ENCODE measurements at regions not wholly inside any gene's neighbourhood (a gene's known extent, or its start where the extent isn't known, plus 50 kb on each side); places are given as distances from the start of the nearest gene placed in this dataset.

- Histone ChIP-seq H3K9me3 (ENCODE audit: insufficient read depth, low read depth) (no peaks in the 10 kb centered on the region), H3K4me3 (no peak overlapping the region), H3K27ac (no peak overlapping the region), H4K20me1 (ENCODE audit: insufficient read depth) (no peaks in the 10 kb centered on the region), H3K79me2 (ENCODE audit: low read depth) (no peaks in the 10 kb centered on the region), H3K36me3 (ENCODE audit: low read depth) (no peaks in the 10 kb centered on the region), H2AFZ (no peak overlapping the region), H3K9me2 (ENCODE audit: insufficient read depth) (no peaks in the 10 kb centered on the region), H3K4me1 (replicated peaks; ENCODE audit: insufficient read depth) (peaks cover 48% of the 10 kb centered on the region), H3K4me2 (no peak overlapping the region), H3F3A (ENCODE audit: insufficient read depth, low read depth) (peaks cover 35% of the 10 kb centered on the region), H3K27me3 (ENCODE audit: insufficient read depth, low read depth) (no peaks in the 10 kb centered on the region)
- no TSS peak for BruUV-seq (replicated peaks)
- POLR2A ChIA-PET (ENCODE audit: unreplicated experiment), result no interaction called here
- DNase-seq, result no peak
- TF ChIP-seq EZH2 (IDR thresholded peaks at IDR 0.05; ENCODE audit: low read depth) (no peak), CTCF (conservative IDR thresholded peaks at IDR 0.05) (no peak)
- intact Hi-C loops (cut with micrococcal nuclease; ENCODE audit: unreplicated experiment), result no loop called here
- CTCF ChIA-PET, result no interaction called here
Observed at GRCh38 chr5:171518916-171519315, 99.5 kb downstream of the FGF18 start.

DNA sequence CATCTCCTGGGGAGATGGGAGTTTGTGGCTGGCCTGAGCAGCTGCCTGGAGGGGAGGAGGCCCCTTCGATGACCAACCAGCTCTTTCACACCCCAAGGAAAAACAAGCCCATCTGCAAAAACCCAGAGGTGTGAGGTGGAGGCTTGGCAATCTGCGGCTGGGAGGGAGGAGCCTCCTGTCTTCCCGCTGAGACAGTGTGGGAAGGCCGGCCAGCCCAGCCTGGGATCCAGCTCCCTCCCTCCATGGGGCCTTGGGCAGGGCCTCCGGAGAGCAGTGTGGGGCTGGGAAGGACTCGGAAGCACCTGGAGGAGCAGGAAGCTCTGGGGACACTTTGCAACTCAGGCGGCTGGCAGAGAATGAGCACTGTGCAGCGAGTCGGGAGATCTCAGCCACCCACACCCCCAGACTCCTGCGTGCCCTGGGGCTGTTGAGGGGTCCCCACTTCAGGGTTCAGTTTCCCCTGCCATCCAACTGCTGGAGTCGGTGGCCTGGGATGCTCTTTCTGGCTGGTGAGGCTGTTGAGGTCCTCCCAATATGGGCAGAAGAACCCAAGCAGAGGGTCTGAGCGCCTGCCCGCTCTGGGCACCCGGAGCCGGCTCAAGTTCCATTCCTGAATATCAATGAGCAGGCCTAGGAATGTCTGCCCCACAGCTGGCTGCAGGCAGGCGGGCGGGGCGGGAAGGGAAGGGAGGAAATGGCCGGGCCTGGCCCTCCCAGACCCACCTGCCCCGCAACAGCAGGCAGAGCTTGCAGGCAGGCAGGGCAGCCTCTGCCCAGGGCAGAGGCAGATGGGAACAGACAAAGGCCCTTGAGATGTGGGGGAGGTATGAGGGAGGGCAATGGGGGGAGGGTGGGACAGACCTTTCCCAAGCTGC is 101.1 kb downstream of the FGF18 start:
- no peak for TF ChIP-seq EZH2 (IDR thresholded peaks at IDR 0.05; ENCODE audit: low read depth)
- no peak for TF ChIP-seq CTCF (conservative IDR thresholded peaks at IDR 0.05)
- Histone ChIP-seq H3K4me1 (replicated peaks; ENCODE audit: insufficient read depth) (peaks cover 48% of the 10 kb centered on the region), H3F3A (ENCODE audit: insufficient read depth, low read depth) (peaks cover 36% of the 10 kb centered on the region), H3K9me3 (ENCODE audit: insufficient read depth, low read depth) (no peaks in the 10 kb centered on the region), H2AFZ (peak overlapping the region; percentile 58), H3K4me3 (peak overlapping the region; percentile 47; the same call in 1 of the 2 replicates), H3K36me3 (ENCODE audit: low read depth) (no peaks in the 10 kb centered on the region), H3K4me2 (peak overlapping the region; percentile 95), H3K27ac (peak overlapping the region; percentile 98), H3K9me2 (ENCODE audit: insufficient read depth) (no peaks in the 10 kb centered on the region), H3K27me3 (ENCODE audit: insufficient read depth, low read depth) (no peaks in the 10 kb centered on the region), H3K79me2 (ENCODE audit: low read depth) (no peaks in the 10 kb centered on the region), H4K20me1 (ENCODE audit: insufficient read depth) (no peaks in the 10 kb centered on the region)
- POLR2A ChIA-PET (ENCODE audit: unreplicated experiment), result interaction anchor here (0.5 to 1.0 kb wide), 10 partner anchors 11 to 1431 kb away, joined by 4 to 23 read pairs (median 5); no protein-coding TSS in a partner anchor
- DNase-seq, result peak; percentile 81 to 83
- CTCF ChIA-PET, result interaction anchor here (0.6 to 0.9 kb wide), 5 partner anchors 26 to 511 kb away, joined by 3 to 5 read pairs (median 3); no protein-coding TSS in a partner anchor
- TSS peak; percentile 73 for BruUV-seq (replicated peaks)
- intact Hi-C loops (cut with micrococcal nuclease; ENCODE audit: unreplicated experiment), result loop anchor here (1.0 to 10.0 kb wide), 6 partner anchors 14 to 766 kb away; no protein-coding TSS in a partner anchor

GRCh38 chr5:171521219-171521633 is 101.8 kb downstream of the FGF18 start:
- Histone ChIP-seq H3K4me2 (peak overlapping the region; percentile 95), H3K79me2 (ENCODE audit: low read depth) (no peaks in the 10 kb centered on the region), H3K9me2 (ENCODE audit: insufficient read depth) (no peaks in the 10 kb centered on the region), H3F3A (ENCODE audit: insufficient read depth, low read depth) (peaks cover 36% of the 10 kb centered on the region), H3K27ac (peak overlapping the region; percentile 98), H3K9me3 (ENCODE audit: insufficient read depth, low read depth) (no peaks in the 10 kb centered on the region), H4K20me1 (ENCODE audit: insufficient read depth) (no peaks in the 10 kb centered on the region), H2AFZ (no peak overlapping the region), H3K4me3 (peak overlapping the region; percentile 47; the same call in 1 of the 2 replicates), H3K36me3 (ENCODE audit: low read depth) (no peaks in the 10 kb centered on the region), H3K4me1 (replicated peaks; ENCODE audit: insufficient read depth) (peaks cover 48% of the 10 kb centered on the region), H3K27me3 (ENCODE audit: insufficient read depth, low read depth) (no peaks in the 10 kb centered on the region)
- intact Hi-C loops (cut with micrococcal nuclease; ENCODE audit: unreplicated experiment), result loop anchor here (1.0 to 10.0 kb wide), 3 partner anchors 14 to 766 kb away; no protein-coding TSS in a partner anchor
- BruUV-seq (replicated peaks), result no TSS peak
- CTCF ChIA-PET, result no interaction called here
- POLR2A ChIA-PET (ENCODE audit: unreplicated experiment), result interaction anchor here (0.6 to 1.0 kb wide), 4 partner anchors 10 to 126 kb away, joined by 4 to 11 read pairs (median 8); no protein-coding TSS in a partner anchor
- peak; percentile 82 to 96 for DNase-seq
- no peak for TF ChIP-seq EZH2 (IDR thresholded peaks at IDR 0.05; ENCODE audit: low read depth)
- TF ChIP-seq CTCF (conservative IDR thresholded peaks at IDR 0.05), result peak; percentile 46; the same call in 1 of the 2 replicates
